ENCODE measurements at regions not wholly inside any gene's neighbourhood (a gene's known extent, or its start where the extent isn't known, plus 50 kb on each side); places are given as distances from the start of the nearest gene placed in this dataset.

DNA sequence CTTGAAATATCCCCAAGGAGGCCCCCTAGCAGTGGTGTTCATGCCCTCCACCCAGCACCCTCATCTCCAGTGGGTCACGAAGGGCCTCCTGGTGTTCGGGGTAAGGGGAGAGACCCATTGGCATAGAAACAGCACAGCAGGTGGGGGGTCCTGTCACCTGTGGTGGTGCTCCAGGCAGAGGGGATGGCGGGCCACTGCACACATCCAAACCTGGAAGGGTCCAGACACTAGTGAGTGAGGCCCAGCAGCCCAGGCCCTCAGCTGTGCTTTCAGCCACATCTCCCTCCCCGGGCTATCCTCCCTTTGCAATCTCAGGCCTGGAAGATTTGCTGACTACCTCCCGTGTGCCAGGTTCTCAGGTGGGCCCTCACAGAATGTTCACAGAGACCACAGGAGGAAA lies 59.4 kb upstream of the LYVE1 start:
- TF ChIP-seq TCF7L2 (IDR thresholded peaks at IDR 0.05; ENCODE audit: borderline replicate concordance, low read depth, low read length) (no peak), ZNF239 (tag by site-specific recombination; IDR thresholded peaks at IDR 0.05) (no peak), KLF9 (tag by site-specific recombination; IDR thresholded peaks at IDR 0.05; ENCODE audit: low read depth) (no peak)
- TF ChIP-seq, protein P1, sequence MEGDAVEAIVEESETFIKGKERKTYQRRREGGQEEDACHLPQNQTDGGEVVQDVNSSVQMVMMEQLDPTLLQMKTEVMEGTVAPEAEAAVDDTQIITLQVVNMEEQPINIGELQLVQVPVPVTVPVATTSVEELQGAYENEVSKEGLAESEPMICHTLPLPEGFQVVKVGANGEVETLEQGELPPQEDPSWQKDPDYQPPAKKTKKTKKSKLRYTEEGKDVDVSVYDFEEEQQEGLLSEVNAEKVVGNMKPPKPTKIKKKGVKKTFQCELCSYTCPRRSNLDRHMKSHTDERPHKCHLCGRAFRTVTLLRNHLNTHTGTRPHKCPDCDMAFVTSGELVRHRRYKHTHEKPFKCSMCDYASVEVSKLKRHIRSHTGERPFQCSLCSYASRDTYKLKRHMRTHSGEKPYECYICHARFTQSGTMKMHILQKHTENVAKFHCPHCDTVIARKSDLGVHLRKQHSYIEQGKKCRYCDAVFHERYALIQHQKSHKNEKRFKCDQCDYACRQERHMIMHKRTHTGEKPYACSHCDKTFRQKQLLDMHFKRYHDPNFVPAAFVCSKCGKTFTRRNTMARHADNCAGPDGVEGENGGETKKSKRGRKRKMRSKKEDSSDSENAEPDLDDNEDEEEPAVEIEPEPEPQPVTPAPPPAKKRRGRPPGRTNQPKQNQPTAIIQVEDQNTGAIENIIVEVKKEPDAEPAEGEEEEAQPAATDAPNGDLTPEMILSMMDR (tag by site-specific recombination; IDR thresholded peaks at IDR 0.05) = no peak
- TF ChIP-seq, protein P2, sequence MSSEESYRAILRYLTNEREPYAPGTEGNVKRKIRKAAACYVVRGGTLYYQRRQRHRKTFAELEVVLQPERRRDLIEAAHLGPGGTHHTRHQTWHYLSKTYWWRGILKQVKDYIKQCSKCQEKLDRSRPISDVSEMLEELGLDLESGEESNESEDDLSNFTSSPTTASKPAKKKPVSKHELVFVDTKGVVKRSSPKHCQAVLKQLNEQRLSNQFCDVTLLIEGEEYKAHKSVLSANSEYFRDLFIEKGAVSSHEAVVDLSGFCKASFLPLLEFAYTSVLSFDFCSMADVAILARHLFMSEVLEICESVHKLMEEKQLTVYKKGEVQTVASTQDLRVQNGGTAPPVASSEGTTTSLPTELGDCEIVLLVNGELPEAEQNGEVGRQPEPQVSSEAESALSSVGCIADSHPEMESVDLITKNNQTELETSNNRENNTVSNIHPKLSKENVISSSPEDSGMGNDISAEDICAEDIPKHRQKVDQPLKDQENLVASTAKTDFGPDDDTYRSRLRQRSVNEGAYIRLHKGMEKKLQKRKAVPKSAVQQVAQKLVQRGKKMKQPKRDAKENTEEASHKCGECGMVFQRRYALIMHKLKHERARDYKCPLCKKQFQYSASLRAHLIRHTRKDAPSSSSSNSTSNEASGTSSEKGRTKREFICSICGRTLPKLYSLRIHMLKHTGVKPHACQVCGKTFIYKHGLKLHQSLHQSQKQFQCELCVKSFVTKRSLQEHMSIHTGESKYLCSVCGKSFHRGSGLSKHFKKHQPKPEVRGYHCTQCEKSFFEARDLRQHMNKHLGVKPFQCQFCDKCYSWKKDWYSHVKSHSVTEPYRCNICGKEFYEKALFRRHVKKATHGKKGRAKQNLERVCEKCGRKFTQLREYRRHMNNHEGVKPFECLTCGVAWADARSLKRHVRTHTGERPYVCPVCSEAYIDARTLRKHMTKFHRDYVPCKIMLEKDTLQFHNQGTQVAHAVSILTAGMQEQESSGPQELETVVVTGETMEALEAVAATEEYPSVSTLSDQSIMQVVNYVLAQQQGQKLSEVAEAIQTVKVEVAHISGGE (tag by site-specific recombination; conservative IDR thresholded peaks at IDR 0.05; ENCODE audit: low read depth) = no peak
